ENCODE measurements at regions not wholly inside any gene's neighbourhood (a gene's known extent, or its start where the extent isn't known, plus 50 kb on each side); places are given as distances from the start of the nearest gene placed in this dataset.

DNA sequence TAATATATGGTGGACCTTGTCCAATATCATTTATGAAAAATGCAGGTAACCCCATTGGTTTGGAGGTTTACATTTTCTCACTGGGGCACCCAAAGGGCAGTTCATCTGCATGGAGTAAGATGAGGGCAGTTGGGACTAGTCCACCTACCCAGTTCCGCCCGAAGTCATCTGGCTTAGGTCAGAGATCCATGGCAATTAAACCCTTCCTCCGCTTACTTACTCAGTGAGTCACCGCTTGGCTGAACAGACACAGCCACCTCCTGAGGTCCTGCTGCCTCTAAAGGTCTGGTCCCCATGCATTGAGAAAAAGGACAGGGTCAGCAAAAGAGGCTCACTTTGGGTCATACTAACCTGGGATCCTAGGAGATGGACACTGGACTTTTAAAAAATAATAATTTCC lies 102.9 kb upstream of the PRL start:
- no peak for DNase-seq (ENCODE audit: low spot score)

DNA sequence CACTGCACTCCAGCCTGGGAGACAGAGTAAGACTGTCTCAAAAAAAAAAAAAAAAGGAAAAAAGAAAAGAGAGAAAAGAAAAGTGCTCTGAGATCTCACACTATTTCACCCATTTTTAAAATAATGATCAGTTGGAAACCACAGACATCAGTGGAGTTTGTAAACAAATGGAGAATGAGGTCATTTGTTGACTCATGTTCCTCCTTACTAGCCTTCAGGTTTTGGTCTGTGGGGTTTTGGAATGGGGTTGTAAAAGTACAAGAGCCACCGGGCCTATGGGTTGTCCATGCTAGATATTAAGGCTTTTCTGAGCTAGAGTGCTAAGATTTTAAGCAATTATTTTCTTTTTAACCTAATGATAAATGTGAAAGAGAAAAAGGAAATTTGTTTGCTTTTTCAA lies 104.4 kb upstream of the PRL start:
- DNase-seq (ENCODE audit: low spot score), result no peak

- DNase-seq (ENCODE audit: low spot score), result no peak
Measured at GRCh38 chr6:22401932-22402331, 105.1 kb upstream of the PRL start.

- DNase-seq (ENCODE audit: low spot score), result no peak
Measured at GRCh38 chr6:22409486-22409885, 112.7 kb upstream of the PRL start.

DNA sequence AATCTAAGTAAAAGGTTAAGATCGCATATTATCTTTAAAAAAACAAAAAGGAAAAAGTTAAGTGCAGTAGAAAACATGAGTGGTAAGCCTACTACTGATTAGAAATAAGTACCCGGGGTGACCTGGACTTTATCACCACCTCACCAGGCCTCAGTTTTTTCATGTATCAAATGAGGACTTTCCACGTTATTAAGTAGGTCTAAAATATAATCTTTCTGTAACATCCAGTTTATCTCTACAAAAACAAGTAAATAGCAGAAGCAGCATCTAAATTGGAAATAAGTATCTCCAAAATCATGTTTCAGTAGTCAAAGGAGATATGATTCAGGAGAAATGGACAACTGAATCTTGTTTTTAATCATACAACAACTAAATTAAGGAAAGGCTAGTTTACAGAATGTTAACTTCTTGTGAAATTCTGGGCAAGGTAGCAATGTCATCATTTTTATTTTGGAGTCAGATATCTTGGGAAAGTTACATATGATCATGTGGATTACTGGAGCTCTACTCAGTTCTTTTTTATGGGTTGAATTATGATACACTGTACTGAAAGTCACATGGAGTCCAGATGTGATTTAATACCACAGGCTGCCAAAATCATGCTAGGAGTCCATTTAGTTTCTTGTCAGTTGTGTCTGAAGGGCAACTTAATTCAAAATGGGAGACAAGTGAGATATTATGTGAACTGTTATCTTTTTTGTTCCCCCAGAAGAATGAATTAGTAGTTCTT lies 114.7 kb upstream of the PRL start:
- DNase-seq (ENCODE audit: low spot score), result no peak

GRCh38 chr6:22412994-22413393 lies 116.2 kb upstream of the PRL start:
- DNase-seq (ENCODE audit: low spot score), result no peak

GRCh38 chr6:22413681-22414311 lies 117.0 kb upstream of the PRL start:
- DNase-seq (ENCODE audit: low spot score), result no peak

DNA sequence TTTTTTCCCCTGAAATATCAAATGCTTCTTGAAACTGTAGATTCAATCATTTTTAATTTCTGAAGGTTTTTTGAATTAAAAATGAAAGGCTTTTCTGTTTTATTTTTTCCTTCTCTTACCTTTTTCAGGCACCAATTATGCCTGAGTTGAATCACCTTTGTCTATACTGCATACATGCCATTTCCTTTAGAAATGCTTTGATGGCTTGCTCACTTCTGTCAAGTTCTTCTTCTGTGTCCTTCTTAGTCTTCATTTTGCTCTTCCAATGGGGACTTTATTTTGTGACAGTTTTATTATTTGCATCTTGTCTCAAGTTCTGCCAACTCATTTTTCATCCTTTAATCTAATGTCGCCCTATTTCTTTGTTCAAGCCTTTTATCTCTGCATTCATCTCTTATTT lies 121.9 kb upstream of the PRL start:
- no peak for DNase-seq (ENCODE audit: low spot score)

- DNase-seq (ENCODE audit: low spot score), result no peak
Measured at GRCh38 chr6:22421198-22421597, 124.4 kb upstream of the PRL start.

GRCh38 chr6:22424196-22424595 lies 127.4 kb upstream of the PRL start:
- DNase-seq (ENCODE audit: low spot score), result no peak

DNA sequence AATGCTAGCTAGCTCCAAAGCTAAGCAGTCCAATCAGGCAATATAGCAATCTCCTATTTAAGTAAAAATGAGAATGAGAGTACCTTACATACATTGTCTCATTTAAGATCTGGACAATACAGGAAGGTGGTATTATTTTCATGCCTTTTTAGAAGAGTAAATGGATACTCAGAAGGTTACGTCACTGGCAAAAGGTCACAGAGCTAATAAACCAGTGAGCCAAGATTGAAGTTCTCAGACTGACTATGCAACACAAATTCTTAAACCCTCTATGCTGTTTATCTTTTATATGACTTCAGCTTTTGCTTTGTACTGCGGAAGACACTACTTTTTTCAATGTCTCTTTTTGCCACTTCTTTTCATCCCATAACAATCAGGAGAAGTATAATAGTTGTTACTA lies 135.2 kb upstream of the PRL start:
- DNase-seq (ENCODE audit: low spot score), result no peak

DNA sequence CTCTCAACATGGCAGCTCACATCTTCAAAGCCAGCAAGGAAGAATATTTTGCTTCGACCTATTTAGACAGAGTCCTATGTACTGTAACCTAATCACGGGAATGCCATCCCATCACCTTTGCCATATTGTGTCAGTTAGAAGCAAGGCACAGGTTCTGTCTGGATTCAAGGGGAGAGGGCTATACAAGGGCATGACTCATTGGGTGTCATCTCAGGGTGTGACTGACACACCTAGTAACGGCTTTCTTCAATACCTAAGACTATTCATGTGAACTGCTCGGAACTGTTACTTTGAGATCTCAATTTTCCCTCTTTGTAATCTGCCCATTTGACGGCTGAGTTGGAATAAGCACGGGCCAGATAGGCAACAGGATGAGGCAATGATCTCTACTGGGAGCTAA lies 135.6 kb upstream of the HDGFL1 start:
- peak; percentile 7 for DNase-seq (ENCODE audit: low spot score)

- no peak for DNase-seq (ENCODE audit: low spot score)
Measured at GRCh38 chr6:22435151-22435550, 134.2 kb upstream of the HDGFL1 start.

GRCh38 chr6:22436134-22436533 lies 133.2 kb upstream of the HDGFL1 start:
- no peak for DNase-seq (ENCODE audit: low spot score)

DNA sequence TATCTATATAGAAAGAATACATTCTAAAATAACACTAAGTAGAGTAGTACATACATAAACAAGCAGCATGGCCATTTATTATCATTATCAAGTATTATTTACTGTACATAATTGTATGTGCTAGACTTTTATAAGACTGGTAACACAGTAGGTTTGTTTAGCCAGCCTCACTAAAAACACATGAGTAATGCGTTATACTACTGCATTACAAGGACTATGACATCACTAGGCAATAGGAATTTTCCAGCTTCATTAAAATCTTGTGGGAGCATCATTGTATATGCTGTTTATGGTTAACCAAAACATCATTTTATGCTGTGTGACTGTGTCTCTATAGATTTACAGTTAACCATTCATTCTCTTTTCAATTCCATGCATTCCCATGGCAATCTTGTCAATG lies 131.7 kb upstream of the HDGFL1 start:
- no peak for DNase-seq (ENCODE audit: low spot score)

- DNase-seq (ENCODE audit: low spot score), result no peak
Measured at GRCh38 chr6:22442826-22443225, 126.5 kb upstream of the HDGFL1 start.

DNA sequence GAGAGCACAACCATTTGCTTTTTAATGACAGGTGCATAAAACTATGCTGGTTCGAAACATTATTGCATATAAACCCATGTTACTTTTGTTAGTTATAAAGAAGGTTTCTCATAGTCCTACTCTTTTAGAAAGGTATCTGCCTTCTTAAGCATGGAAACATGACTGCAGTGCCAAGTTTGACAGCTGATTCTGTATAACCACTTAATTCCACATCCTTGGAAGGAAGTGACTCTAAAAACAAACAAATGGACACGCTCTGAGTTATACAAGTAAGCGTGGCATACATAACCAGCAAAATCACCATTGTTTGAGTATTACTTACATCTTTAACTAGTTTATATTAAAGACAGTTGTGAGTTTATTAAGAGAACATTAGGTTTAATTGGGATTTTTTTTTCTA lies 125.0 kb upstream of the HDGFL1 start:
- no peak for DNase-seq (ENCODE audit: low spot score)

- no peak for DNase-seq (ENCODE audit: low spot score)
Measured at GRCh38 chr6:22445946-22446345, 123.4 kb upstream of the HDGFL1 start.

GRCh38 chr6:22447249-22448196 lies 121.8 kb upstream of the HDGFL1 start:
- no peak for DNase-seq (ENCODE audit: low spot score)

DNA sequence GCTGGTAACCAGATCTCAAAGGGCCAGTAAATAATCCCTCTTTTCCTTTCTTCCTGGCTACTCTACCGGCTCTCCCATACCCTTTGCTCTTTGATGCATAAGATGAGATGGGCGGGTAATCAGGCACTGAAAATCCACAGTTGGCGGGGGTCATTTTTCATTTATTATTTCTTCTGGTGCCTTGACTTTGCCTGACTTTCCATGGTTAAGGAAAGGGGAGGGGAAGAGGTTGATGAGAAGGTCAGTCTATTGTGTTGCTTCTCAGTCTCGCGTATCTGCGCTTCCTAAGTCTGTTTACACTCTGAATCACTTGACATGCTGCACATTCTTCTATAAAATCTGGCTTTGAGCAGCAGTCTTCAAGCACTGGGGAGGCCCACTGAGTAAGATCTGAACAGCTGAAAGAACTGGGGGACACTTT lies 121.1 kb upstream of the HDGFL1 start:
- DNase-seq (ENCODE audit: low spot score), result no peak

GRCh38 chr6:22451962-22452361 lies 117.4 kb upstream of the HDGFL1 start:
- no peak for DNase-seq (ENCODE audit: low spot score)

GRCh38 chr6:22455378-22455777 lies 114.0 kb upstream of the HDGFL1 start:
- DNase-seq (ENCODE audit: low spot score), result no peak

DNA sequence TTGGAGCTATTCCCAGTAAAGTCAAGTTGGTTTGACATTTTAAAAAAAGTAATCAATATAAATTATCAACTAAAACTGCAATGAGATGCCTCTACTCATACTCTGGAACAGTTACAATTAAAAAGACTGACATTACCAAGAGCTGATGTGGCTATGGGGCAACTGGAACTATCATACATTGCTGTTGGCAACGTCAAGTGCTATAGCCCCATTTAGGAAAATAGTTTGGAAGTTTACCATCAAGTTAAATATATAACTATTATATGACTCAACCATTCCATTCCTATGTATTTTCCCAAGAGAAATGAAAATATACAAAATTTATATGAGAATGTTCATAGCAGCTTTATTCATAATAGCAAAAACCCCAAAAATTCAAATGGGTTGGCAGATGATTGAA lies 111.4 kb upstream of the HDGFL1 start:
- no peak for DNase-seq (ENCODE audit: low spot score)
